ENCODE measurements at regions not wholly inside any gene's neighbourhood (a gene's known extent, or its start where the extent isn't known, plus 50 kb on each side); places are given as distances from the start of the nearest gene placed in this dataset.

- Mint-ChIP-seq H3K27me3 (ENCODE audit: low read depth) (no peaks in the 10 kb centered on the region), H3K36me3 (ENCODE audit: insufficient read depth in 1 of 3, low read depth in 3 of 3) (no peaks in the 10 kb centered on the region; a peak in 1 of 7 replicates), H3K4me3 (no peak overlapping the region), H3K27ac (no peak overlapping the region), H3K9me3 (peaks cover 0 to 2% of the 10 kb centered on the region in 2 experiments; a peak in 1 of 5 replicates), H3K4me1 (peaks cover 17% of the 10 kb centered on the region in 2 experiments)
- H3K79me2 ChIP-seq (ENCODE audit: insufficient read depth, low read length) = no peaks in the 10 kb centered on the region
- H3K79me1 ChIP-seq (ENCODE audit: insufficient read depth, low read depth, low read length, poor library complexity, severe bottlenecking) = no peaks in the 10 kb centered on the region
- no peak overlapping the region for H3K23ac ChIP-seq (ENCODE audit: insufficient read length, low read depth, low read length)
- no peaks in the 10 kb centered on the region; the same call in 1 of the 2 replicates for H3K4me1 ChIP-seq (ENCODE audit: insufficient read depth, low read length)
- H2BK15ac ChIP-seq (ENCODE audit: low read depth, low read length) = no peak overlapping the region
- H4K8ac ChIP-seq (replicated peaks; ENCODE audit: insufficient read length, low read depth, low read length) = no peak overlapping the region
- no peak overlapping the region for H3K4ac ChIP-seq (ENCODE audit: low read depth, low read length)
- H3K9ac ChIP-seq (ENCODE audit: extremely low read depth, insufficient read length, low read length) = no peak overlapping the region
- no peaks in the 10 kb centered on the region for H4K20me1 ChIP-seq (ENCODE audit: control insufficient read depth, insufficient read depth, insufficient read length)
- H4K5ac ChIP-seq (ENCODE audit: insufficient read length, low read depth, low read length) = no peak overlapping the region
- H2BK120ac ChIP-seq (ENCODE audit: low read depth, low read length, poor library complexity, severe bottlenecking) = no peak overlapping the region
- no peak overlapping the region for H3K18ac ChIP-seq (ENCODE audit: insufficient read length, low read depth, low read length)
- H2BK20ac ChIP-seq (ENCODE audit: low read depth, low read length, poor library complexity, severe bottlenecking) = no peak overlapping the region
- no peaks in the 10 kb centered on the region for H3K27me3 ChIP-seq (ENCODE audit: insufficient read depth, low read length)
- no peak overlapping the region for H3K56ac ChIP-seq (ENCODE audit: insufficient read length, low read depth, low read length)
- H2AFZ ChIP-seq (ENCODE audit: low read length) = no peak overlapping the region
- no peak overlapping the region for H2BK12ac ChIP-seq (ENCODE audit: insufficient read length, low read depth, low read length)
- no peak for DNase-seq
- H3T11ph ChIP-seq (ENCODE audit: low read length) = no peak overlapping the region
- H3K14ac ChIP-seq (ENCODE audit: insufficient read depth, low read length) = no peak overlapping the region
- H3K27ac ChIP-seq (ENCODE audit: insufficient read length, low read depth, low read length) = no peak overlapping the region
- H2BK5ac ChIP-seq (ENCODE audit: insufficient read length, low read length) = no peak overlapping the region
- TF ChIP-seq CTCF (conservative IDR thresholded peaks at IDR 0.05) = no peak
- no peak overlapping the region for H4K91ac ChIP-seq (ENCODE audit: insufficient read length, low read depth, low read length)
- no CpG with 5 or more reads among the region's 2 CpGs for WGBS (ENCODE audit: extremely low coverage, insufficient read length, low lambda C conversion rate)
- H3K4me2 ChIP-seq (ENCODE audit: insufficient read depth, insufficient read length, low read length) = no peak overlapping the region
- H3K23me2 ChIP-seq (ENCODE audit: insufficient read length, low read depth, low read length, poor library complexity, severe bottlenecking) = no peaks in the 10 kb centered on the region
- H3K9me3 ChIP-seq (ENCODE audit: control insufficient read depth, low read depth, low read length) = no peaks in the 10 kb centered on the region
- H2AK5ac ChIP-seq (ENCODE audit: insufficient read length, low read length) = no peak overlapping the region
These were observed 573.6 kb downstream of the TMEM182 start for GRCh38 chr2:103335403-103335802.
